DMS 273 (cell line): ENCODE measurements at regions not wholly inside any gene's neighbourhood (a gene's known extent, or its start where the extent isn't known, plus 50 kb on each side); places are given as distances from the start of the nearest gene placed in this dataset.

ENCODE experiments used
- DNase-seq: peaks from one replicate; lab custom pipeline; 2025; ENCODE audit not compliant: unreplicated experiment; lab: John Stamatoyannopoulos, UW

DNA sequence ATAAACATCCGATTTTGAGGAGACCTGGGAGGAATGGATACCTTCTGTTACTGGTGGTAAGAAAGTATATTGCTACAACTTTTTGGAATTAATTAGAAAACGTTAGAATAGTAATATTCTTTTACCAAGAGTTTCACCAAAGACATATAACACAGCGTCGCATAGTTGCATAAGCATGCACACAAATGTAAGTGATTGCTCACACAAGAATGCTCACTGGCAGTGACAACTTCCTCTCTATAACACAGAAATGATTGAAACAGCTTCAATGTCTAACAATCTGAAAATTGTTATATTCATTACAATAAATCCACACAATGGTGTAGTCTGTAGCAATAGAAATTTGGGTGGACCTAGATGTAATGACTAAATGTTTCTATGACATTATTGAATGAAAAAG lies 998.6 kb downstream of the TTLL7 start:
- DNase-seq = no peak

DNA sequence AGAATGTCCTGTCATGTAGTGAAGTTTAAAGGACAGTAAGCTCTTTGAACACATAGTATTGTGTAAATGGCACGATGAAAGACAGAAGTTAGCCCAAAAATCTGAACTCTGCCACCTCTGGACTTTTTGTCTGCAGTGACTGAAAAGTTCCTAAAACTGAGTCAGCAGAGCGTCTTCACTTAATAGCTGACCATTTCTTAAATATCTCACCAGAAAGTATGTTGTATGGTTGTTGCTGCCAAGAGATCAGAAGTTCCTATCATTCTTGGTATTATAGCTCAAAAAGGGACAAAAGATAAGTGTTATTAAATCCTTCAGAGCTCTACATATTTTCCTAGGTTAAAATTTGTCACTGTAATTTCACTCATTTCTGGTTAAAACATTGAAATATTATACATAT lies 1003.0 kb downstream of the TTLL7 start:
- no peak for DNase-seq

GRCh38 chr1:82994616-82995263 lies 1004.2 kb downstream of the TTLL7 start:
- no peak for DNase-seq

DNA sequence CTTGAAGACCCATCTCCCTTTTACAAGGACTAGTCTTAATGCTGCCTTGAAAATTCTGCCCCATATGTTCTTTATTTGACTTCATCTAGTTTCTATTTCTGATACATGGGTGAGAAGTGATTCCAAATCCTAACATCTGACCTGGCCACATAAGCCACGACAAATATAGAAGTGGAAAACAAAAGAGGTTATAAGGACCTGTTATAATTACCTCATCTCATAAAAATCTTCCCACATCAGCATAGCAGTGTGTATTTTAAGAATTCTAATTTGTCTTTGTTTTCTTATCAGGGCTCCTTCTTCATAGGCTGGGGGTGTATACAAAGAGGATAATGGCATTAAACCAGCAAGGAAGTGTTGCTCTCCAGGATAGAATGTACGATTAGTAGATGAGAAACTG lies 1007.4 kb downstream of the TTLL7 start:
- DNase-seq = no peak

DNA sequence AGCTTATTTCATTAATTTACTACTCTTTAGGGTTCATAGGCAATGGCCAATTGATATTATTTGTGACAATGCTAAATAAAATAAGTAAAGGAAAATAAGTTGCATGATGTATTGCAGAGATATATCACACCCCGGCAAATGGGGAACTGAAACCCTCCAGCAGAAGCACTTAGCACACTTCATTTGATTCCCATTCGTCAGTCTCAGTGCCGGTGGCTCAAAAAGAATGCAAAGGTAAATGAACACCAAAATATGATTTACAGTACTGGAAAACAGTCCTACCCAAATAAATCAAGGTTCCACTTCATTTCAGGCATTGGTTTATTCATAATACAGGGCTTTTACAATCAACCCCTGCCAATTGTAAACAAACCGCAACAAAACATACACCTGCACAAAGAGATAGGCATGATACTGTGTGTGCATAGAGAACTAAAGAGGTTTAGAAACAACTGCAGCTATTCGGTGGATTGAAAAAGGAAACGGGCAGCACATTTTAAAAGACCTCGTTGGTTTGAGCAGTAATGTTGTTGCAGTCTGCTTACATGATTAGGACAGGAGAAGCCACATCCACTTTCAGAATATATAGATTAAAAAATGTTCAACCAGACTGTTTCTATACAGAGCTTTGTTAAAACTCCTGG lies 1019.2 kb downstream of the TTLL7 start:
- no peak for DNase-seq

DNA sequence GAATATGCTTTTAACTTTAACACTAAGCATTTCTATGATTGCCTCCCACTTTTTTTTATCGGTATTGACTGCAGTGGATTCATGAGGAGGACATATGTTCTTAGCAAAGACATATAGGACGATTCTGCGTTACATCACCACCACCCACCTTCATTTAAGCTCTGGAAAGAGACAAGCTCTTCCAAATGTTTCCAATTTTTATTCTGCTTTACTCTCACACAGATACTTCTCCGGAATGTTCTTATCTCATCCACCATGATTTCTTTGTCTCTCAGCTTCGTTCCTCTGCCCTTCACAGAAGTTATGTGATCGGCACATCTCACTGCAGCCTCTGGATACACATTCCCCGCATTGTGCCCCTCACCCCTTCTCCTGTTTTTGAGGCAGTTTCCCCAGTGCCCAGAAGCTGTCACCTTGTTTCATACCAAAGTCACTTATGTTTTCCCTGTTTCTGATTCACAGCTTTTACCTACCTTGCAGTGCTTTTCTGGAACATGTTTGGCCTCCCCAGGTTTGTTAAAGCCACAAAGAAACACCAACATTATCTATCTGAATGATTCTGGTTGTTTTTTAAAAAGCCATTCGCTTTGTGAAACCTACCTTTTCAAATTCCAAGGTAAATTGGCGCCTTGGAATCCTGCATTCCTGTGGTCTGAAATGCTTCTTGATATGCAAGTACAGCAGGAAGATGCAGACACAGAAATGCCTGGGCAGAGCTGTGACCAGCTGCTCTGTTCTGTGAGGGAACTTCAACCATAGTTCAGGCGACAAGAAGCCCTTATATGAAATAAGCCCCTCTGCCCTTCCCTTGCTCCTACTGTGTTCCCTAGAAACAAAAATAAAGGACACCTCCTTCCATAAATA lies 1020.2 kb downstream of the TTLL7 start:
- no peak for DNase-seq

- no peak for DNase-seq
These were observed 1025.9 kb downstream of the TTLL7 start for GRCh38 chr1:82972841-82973553.

DNA sequence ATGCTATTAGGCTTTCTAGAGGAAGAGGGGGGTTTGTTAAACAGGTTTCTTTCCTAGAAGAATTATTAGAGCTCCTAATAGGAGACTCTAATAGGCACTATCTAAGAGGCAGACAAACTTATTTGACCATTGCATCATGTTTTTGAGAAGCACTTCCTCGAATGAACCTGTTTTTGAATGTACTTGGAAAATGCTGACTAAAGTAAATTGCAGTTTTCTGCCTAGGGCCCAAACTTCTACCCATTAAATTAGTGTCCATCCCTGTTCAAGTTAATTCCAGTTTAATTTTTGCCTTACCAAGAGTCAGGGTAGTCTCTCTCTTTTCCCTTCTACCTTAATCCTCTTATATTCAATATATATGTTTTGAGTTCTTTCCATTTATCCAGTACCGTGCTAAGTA lies 1029.6 kb downstream of the TTLL7 start:
- DNase-seq = no peak

- DNase-seq = no peak
These were observed 1036.3 kb downstream of the TTLL7 start for GRCh38 chr1:82962658-82963057.

GRCh38 chr1:82950606-82951200 lies 1048.2 kb downstream of the TTLL7 start:
- no peak for DNase-seq

- DNase-seq = no peak
These were observed 1050.5 kb downstream of the TTLL7 start for GRCh38 chr1:82948386-82948785.

DNA sequence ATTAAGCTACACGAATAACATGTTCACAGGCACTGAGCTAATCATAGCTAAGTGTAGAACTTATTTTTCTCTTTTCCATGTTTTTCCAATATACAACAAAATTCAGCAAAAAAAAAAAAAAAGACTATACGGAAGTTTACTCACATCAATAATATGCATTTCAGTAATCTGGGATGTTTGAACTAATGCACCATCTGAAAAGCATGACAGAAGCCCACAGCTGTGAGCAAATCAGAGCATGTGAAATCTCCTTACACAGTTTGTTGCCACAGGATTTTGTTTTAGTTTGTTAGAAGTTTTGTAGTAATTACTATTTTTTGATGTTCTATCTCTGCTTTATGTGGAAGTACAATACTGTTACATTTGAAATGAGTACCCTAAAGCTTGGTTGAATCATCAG lies 1051.7 kb downstream of the TTLL7 start:
- DNase-seq = no peak

DNA sequence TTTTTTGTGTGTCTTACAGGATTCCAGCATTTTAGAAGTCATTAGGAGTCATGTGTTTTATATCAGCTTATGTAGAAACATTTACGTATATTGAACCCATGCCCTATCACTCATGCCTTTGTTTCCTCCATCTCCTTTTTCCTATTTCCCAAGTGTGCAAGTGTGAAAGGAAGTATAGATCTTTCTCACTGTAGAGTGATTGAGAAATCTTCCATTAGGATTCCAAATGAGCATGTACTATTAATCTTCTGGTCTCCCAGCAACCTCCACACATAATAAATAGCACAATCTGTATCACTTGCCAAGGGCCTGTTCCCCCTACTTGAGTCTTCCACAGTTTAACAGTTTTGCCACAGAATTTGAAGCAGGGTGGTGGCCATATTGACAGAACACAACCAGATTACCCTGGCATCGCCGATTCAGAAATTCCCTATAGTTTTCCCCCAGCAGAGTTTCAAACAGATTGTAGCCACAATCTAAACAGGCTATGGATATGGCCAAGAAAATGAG lies 1052.8 kb downstream of the TTLL7 start:
- no peak for DNase-seq

DNA sequence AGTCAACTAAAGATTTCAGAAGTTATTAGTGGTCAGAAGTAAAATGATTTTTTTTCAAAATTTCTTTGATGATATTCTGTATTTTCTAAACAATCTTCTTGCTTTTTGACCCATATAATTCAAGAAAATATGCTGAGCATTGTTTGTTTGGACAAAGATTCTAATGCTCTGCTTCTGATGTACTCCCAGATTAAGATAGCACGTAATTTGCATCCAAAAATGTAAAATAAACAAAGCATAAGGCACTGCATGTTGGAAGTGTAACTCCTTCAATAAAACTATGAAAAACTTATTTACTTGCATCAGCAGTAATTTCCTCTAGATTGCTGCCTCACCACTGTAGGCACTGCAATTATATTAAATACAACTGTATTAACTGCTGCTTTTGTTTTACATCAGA lies 1054.1 kb downstream of the TTLL7 start:
- DNase-seq = no peak

DNA sequence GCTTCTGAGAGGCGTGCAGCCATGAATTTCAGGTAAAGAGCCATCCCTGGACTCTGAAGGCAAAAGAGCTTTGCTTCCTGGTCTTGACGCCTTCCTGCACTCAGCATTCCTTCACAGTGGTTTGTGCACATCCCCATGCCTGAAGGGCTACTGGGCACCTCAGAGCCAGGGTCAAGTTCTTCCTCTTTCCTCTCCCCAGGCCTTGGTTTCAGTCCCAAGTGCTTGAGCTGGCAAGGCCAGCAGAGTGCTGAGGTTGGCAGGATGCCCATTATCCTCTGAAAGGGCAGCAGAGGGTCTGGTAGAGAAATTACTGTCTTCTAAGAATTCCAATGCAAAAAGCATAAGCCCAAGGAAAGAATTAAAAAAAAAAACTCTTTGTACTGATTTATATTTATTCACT lies 1064.9 kb downstream of the TTLL7 start:
- DNase-seq = peak; percentile 14

- DNase-seq = no peak
These were observed 1066.2 kb downstream of the TTLL7 start for GRCh38 chr1:82932727-82933126.

DNA sequence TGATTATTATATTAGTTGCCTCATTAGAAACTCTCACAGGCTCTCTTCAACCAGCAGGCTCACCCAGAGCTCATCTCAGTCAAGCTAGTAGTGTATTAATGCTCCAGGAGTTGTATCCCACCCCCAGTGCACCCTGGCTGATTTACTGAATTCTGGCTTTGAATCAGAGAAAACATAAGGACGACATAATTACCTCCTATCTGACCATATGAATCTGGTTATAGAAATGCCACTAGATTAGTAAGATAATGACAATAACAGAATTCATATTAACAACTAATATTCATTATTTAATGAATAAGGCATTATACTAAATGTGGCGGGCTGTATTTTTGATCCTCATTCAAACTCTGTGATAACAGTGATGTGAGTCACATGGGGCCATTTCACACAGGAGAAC lies 1066.7 kb downstream of the TTLL7 start:
- no peak for DNase-seq

GRCh38 chr1:82931006-82931405 lies 1067.9 kb downstream of the TTLL7 start:
- DNase-seq = no peak

DNA sequence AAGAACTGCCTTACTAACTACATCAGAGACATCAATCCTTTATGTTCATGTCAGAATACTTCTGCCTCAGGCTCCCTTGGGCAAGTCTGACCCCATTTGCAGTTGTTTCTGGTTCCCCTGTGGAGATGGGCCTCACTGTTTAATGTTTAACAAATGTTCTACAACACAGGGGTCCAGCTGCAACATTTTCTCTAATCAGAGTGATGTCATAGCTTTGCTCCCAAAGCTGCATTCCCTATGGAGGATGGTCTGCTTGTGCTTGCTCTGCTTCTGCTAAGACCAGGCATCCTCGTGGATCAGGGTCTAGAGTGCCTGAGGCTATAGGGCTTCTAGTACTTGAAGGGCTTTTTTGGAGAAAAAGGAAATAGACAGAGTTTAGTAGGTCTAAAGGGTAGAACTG lies 1071.2 kb downstream of the TTLL7 start:
- DNase-seq = no peak

DNA sequence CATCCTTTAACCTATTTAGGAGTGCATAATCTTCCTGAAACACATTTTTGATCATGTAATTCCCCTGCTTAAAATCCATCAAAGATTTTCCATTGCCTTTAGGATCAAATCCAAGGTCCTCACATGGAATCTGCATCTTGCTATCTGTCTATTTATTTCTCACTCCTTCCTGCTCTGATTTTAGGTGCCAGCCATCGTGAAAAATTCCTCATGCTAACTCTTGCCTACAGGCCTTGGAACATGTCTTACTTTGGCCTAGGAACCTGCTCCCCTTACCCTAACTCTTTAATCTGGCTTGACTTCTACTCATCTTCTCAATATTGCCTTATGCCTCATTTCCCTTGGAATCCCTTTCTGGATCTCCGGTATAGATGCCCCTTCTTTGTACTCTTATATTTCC lies 1074.3 kb downstream of the TTLL7 start:
- no peak for DNase-seq

DNA sequence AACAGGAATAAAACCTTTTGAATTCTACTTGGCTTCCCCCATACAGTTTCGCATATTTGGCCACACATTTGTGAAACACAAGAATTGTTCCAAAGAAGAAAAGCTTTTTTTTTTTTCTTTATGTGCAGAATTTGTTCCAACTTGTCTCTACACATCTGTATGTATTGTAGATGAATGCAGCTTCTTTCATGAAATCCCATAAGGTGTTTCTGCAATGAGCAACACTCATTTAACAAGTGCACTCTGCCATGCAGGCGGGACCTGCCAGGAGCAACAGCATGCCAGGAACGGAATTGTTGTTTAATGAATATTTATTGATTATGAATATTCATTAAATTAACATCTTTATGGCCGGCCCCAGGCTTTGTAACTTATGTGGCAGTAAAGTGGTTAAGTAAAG lies 1075.0 kb downstream of the TTLL7 start:
- DNase-seq = no peak
